Stimulated activated CD8-positive, alpha-beta memory T cell treated with anti-CD3 and anti-CD28 coated beads, Interleukin-2, amount 100 ng/mL, for 1 hour (primary cell): ENCODE measurements at regions not wholly inside any gene's neighbourhood (a gene's known extent, or its start where the extent isn't known, plus 50 kb on each side); places are given as distances from the start of the nearest gene placed in this dataset.

Experiments used
- DNase-seq, 2 donors: peaks; one replicate each; pipeline ENCODE4 v3.0.0-alpha.2; 2020; ENCODE audit warnings: low read depth in 2 of 2

GRCh38 chr11:11140510-11140909, 212.5 kb downstream of the CSNK2A3 start:
- no peak for DNase-seq

- DNase-seq = no peak
Measured at GRCh38 chr11:11137339-11137738, 215.7 kb downstream of the CSNK2A3 start.

GRCh38 chr11:11135820-11136476, 217.1 kb downstream of the CSNK2A3 start:
- no peak for DNase-seq

GRCh38 chr11:11129118-11129517, 223.9 kb downstream of the CSNK2A3 start:
- no peak for DNase-seq

- no peak for DNase-seq
Measured at GRCh38 chr11:11125618-11126017, 227.4 kb downstream of the CSNK2A3 start.

- no peak for DNase-seq
Measured at GRCh38 chr11:11122749-11123148, 230.3 kb downstream of the CSNK2A3 start.

- no peak for DNase-seq
Measured at GRCh38 chr11:11119917-11120316, 233.1 kb downstream of the CSNK2A3 start.

GRCh38 chr11:11117730-11118129, 235.3 kb downstream of the CSNK2A3 start:
- DNase-seq = no peak

GRCh38 chr11:11115475-11115874, 237.6 kb downstream of the CSNK2A3 start:
- no peak for DNase-seq

GRCh38 chr11:11113626-11114025, 239.4 kb downstream of the CSNK2A3 start:
- no peak for DNase-seq

- DNase-seq = no peak
Measured at GRCh38 chr11:11108026-11108425, 245.0 kb downstream of the CSNK2A3 start.

GRCh38 chr11:11107076-11107723, 245.8 kb downstream of the CSNK2A3 start:
- no peak for DNase-seq

- DNase-seq = no peak
Measured at GRCh38 chr11:11105361-11105760, 247.5 kb upstream of the ZBED5 start.

- no peak for DNase-seq
Measured at GRCh38 chr11:11095831-11096723, 238.2 kb upstream of the ZBED5 start.

- no peak for DNase-seq
Measured at GRCh38 chr11:11090495-11090894, 232.6 kb upstream of the ZBED5 start.

- DNase-seq = no peak
Measured at GRCh38 chr11:11089805-11090204, 232.0 kb upstream of the ZBED5 start.

GRCh38 chr11:11086979-11087378, 229.1 kb upstream of the ZBED5 start:
- no peak for DNase-seq

- DNase-seq = no peak
Measured at GRCh38 chr11:11085580-11085979, 227.7 kb upstream of the ZBED5 start.

- DNase-seq = no peak
Measured at GRCh38 chr11:11084337-11084736, 226.5 kb upstream of the ZBED5 start.

- no peak for DNase-seq
Measured at GRCh38 chr11:11083441-11083840, 225.6 kb upstream of the ZBED5 start.

GRCh38 chr11:11082646-11083045, 224.8 kb upstream of the ZBED5 start:
- DNase-seq = no peak

GRCh38 chr11:11081776-11082175, 223.9 kb upstream of the ZBED5 start:
- DNase-seq = no peak

GRCh38 chr11:11081288-11081687, 223.4 kb upstream of the ZBED5 start:
- no peak for DNase-seq
